ENCODE measurements at regions not wholly inside any gene's neighbourhood (a gene's known extent, or its start where the extent isn't known, plus 50 kb on each side); places are given as distances from the start of the nearest gene placed in this dataset.

DNA sequence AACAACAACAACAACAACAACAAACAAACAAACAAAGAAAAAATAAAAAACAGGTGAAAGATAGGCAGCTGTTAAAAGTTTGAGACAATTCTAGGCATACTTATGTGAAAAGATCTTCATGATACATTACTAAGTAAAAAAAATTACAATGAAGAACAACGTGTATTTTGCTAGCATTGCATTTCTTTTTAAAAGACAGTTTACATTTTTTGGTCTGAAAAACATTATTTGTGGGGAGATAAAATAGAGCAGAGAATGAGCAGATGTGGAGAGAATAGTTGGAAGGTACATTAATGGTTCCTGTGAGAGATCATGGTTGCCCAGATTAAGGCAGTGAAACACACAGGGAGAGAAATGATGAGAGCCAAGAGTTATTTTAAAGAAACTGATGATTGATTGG, 210.2 kb upstream of the MKLN1 start:
- H3K27me3 Mint-ChIP-seq (ENCODE audit: insufficient read depth): no peaks in the 10 kb centered on the region; the same call in 1 of the 2 replicates
- no peak overlapping the region for H3K4me3 Mint-ChIP-seq
- H3K36me3 Mint-ChIP-seq (ENCODE audit: low read depth): peaks cover 44% of the 10 kb centered on the region
- peaks cover 8% of the 10 kb centered on the region for H3K4me1 Mint-ChIP-seq (ENCODE audit: low read depth)
- DNase-seq: no peak
- H3K9me3 Mint-ChIP-seq: peaks cover 18% of the 10 kb centered on the region
- no peak overlapping the region for H3K27ac Mint-ChIP-seq
- TF ChIP-seq, protein P1, sequence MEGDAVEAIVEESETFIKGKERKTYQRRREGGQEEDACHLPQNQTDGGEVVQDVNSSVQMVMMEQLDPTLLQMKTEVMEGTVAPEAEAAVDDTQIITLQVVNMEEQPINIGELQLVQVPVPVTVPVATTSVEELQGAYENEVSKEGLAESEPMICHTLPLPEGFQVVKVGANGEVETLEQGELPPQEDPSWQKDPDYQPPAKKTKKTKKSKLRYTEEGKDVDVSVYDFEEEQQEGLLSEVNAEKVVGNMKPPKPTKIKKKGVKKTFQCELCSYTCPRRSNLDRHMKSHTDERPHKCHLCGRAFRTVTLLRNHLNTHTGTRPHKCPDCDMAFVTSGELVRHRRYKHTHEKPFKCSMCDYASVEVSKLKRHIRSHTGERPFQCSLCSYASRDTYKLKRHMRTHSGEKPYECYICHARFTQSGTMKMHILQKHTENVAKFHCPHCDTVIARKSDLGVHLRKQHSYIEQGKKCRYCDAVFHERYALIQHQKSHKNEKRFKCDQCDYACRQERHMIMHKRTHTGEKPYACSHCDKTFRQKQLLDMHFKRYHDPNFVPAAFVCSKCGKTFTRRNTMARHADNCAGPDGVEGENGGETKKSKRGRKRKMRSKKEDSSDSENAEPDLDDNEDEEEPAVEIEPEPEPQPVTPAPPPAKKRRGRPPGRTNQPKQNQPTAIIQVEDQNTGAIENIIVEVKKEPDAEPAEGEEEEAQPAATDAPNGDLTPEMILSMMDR (IDR thresholded peaks at IDR 0.05): no peak

DNA sequence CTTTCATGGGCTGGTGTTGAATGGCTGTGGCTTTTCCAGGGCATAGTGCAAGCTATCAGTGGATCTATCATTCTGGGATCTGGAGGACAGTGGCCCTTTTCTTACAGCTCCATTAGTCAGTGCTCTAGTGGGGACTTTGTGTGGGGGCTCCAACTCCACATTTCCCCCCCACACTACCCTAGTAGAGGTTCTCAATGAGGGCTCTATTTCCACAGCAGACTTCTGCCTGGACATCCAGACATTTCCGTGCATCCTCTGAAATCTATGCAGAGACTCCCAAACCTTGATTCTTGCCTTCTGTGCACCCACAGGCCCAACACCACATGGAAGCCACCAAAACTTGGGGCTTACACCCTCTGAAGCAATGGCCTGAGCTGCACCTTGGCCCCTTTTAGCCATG, 208.3 kb upstream of the MKLN1 start:
- Mint-ChIP-seq H3K27me3 (ENCODE audit: insufficient read depth) (no peaks in the 10 kb centered on the region; the same call in 1 of the 2 replicates), H3K36me3 (ENCODE audit: low read depth) (peaks cover 33% of the 10 kb centered on the region), H3K9me3 (peaks cover 18% of the 10 kb centered on the region), H3K4me1 (ENCODE audit: low read depth) (no peaks in the 10 kb centered on the region), H3K4me3 (no peak overlapping the region), H3K27ac (no peak overlapping the region)
- DNase-seq: no peak
- TF ChIP-seq, protein P1 (IDR thresholded peaks at IDR 0.05): no peak

DNA sequence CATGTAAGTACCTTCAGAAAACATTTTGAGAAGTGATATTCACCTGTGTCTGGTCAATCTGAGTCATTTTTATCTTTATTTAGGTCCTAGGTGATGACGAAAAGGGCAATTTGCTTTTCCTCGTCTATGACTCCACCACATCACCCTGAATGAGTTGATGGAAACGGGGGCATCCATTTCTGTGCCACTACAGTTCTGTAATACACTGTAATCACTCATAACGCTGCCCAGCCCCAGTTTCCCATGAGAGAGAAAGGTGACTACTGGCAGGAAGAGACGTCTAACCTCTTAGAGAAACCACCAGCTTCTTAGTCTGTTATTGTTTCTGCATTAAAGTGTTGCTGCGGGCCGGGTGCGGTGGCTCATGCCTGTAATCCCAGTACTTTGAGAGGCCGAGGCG, 205.3 kb upstream of the MKLN1 start:
- no peaks in the 10 kb centered on the region for H3K4me1 Mint-ChIP-seq (ENCODE audit: low read depth)
- no peak overlapping the region for H3K4me3 Mint-ChIP-seq
- no peak overlapping the region for H3K27ac Mint-ChIP-seq
- TF ChIP-seq, protein P1 (IDR thresholded peaks at IDR 0.05): no peak
- H3K36me3 Mint-ChIP-seq (ENCODE audit: low read depth): peaks cover 24% of the 10 kb centered on the region
- peaks cover 16% of the 10 kb centered on the region for H3K9me3 Mint-ChIP-seq
- no peaks in the 10 kb centered on the region; the same call in 1 of the 2 replicates for H3K27me3 Mint-ChIP-seq (ENCODE audit: insufficient read depth)
- DNase-seq: no peak

DNA sequence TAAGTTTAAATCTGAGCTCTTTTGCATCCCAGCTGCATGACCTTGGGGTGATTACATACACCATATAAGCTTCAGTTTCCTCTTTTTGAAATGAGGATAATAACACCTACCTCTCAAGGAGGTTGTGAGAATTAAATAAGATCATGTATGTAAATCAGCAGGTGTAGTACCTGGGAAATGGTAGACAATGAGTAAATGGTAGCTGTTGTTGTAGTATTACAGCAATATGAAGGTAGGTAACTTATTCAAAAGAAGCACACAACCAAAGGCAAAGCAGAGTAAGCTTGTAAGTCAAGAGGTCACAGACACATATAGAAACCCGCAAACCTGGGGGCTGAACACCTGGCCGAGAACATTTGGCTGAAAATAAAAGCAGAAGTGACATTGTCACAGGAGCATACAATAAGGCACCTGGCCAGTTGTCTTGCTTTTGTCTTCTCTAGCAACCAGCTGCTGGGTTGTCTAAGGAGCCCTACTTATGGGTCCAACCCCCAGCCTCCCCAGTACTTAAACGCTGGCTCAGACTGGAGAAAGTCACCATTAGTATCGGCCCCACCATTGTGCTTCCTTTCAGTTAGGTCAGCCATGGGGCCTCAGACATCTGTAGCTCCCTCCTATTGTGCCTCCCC, 203.6 kb upstream of the MKLN1 start:
- Mint-ChIP-seq H3K9me3 (peaks cover 4% of the 10 kb centered on the region; the same call in 1 of the 2 replicates), H3K4me1 (ENCODE audit: low read depth) (no peaks in the 10 kb centered on the region), H3K36me3 (ENCODE audit: low read depth) (peaks cover 7% of the 10 kb centered on the region), H3K27me3 (ENCODE audit: insufficient read depth) (no peaks in the 10 kb centered on the region), H3K4me3 (no peak overlapping the region), H3K27ac (no peak overlapping the region)
- no peak for DNase-seq
- TF ChIP-seq, protein P1 (IDR thresholded peaks at IDR 0.05): no peak

DNA sequence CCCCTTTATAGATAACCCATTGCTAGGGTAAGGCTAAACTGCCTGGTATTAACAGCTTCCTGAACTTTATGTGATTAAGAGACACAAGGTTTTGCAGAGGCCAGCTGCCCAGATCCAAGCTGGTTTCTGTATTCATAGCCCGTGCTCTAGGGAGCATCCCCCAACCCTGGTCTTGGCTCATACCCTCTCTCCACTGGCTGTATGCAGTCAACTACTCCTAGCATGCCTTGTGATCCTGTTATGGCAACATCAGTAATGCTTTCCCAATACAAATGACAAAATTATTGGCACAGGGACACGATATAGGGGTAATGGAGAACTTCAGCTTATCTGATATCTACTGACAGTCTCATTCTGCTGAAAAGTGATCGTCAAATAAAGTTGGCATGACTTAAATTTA, 202.8 kb upstream of the MKLN1 start:
- DNase-seq: no peak
- no peaks in the 10 kb centered on the region for H3K9me3 Mint-ChIP-seq
- H3K27ac Mint-ChIP-seq: no peak overlapping the region
- TF ChIP-seq, protein P1 (IDR thresholded peaks at IDR 0.05): no peak
- no peak overlapping the region for H3K4me3 Mint-ChIP-seq
- peaks cover under 1% of the 10 kb centered on the region; the same call in 1 of the 2 replicates for H3K36me3 Mint-ChIP-seq (ENCODE audit: low read depth)
- H3K4me1 Mint-ChIP-seq (ENCODE audit: low read depth): no peaks in the 10 kb centered on the region
- H3K27me3 Mint-ChIP-seq (ENCODE audit: insufficient read depth): no peaks in the 10 kb centered on the region
